Naive thymus-derived CD4-positive, alpha-beta T cell (primary cell): ENCODE measurements at regions not wholly inside any gene's neighbourhood (a gene's known extent, or its start where the extent isn't known, plus 50 kb on each side); places are given as distances from the start of the nearest gene placed in this dataset.

Experiments
- ATAC-seq: fragments of 150-1000 bp; cut with Tn5 transposase; 2 replicates; pipeline ENCODE4 v1.10.0; 2021; ENCODE audit warnings: mild to moderate bottlenecking, moderate library complexity
- CTCF ChIA-PET: fragments of 350-600 bp; sonication (Branson Sonifier 250); formaldehyde crosslinking; loops from one replicate; lab custom pipeline; 2021; ENCODE audit warnings: antibody characterized with exemption; lab: Charles Lee
- POLR2A ChIA-PET: fragments of 350-600 bp; sonication (Branson Sonifier 250); formaldehyde crosslinking; loops from one replicate; lab custom pipeline; 2021; ENCODE audit warnings: antibody characterized with exemption, inconsistent platforms; lab: Charles Lee
- DNase-seq, 9 donors: peaks; one replicate each; pipeline versions ENCODE4 v3.0.0 to v3.0.0-alpha.2; 2020 to 2022; ENCODE audit warnings: mixed read lengths in 1 of 9
- H3K27ac ChIP-seq: one replicate; pipeline ENCODE4 v1.7.0; 2013; ENCODE audit warnings: mild to moderate bottlenecking, low read depth, low read length, moderate library complexity
- H3K27me3 ChIP-seq, 2 donors: one replicate each; pipeline ENCODE4 v1.7.0; 2013; ENCODE audit warnings: low read length in 2 of 2, mild to moderate bottlenecking in 2 of 2, moderate library complexity in 2 of 2; ENCODE audit not compliant: control insufficient read depth in 2 of 2, insufficient read depth in 2 of 2
- H3K36me3 ChIP-seq, 3 experiments: 1 replicate in 2 of 3; 2 replicates in 1 of 3; pipeline ENCODE4 v1.7.0; 2013; ENCODE audit warnings: low read length in 3 of 3, mild to moderate bottlenecking in 3 of 3, moderate library complexity in 1 of 3; ENCODE audit not compliant: insufficient read depth in 3 of 3, control insufficient read depth in 2 of 3
- H3K4me1 ChIP-seq, 2 donors: one replicate each; pipeline ENCODE4 v1.7.0; 2013; ENCODE audit warnings: low read length in 2 of 2, mild to moderate bottlenecking in 2 of 2, moderate library complexity in 1 of 2; ENCODE audit not compliant: control insufficient read depth in 2 of 2, insufficient read depth in 2 of 2
- H3K4me3 ChIP-seq: 2 replicates; pipeline ENCODE4 v1.7.0; 2013; ENCODE audit warnings: mild to moderate bottlenecking, low read length
- H3K9me3 ChIP-seq, 3 experiments: 1 replicate in 2 of 3; 2 replicates in 1 of 3; pipeline ENCODE4 v1.7.0; 2013; ENCODE audit warnings: low read length in 3 of 3; ENCODE audit not compliant: control insufficient read depth in 2 of 3
- H3K27ac Mint-ChIP-seq, 9 donors: one replicate each; pipeline ENCODE4 v1.8.0; 2020 to 2022; ENCODE audit warnings: mixed read lengths in 9 of 9, mild to moderate bottlenecking in 8 of 9, moderate library complexity in 5 of 9, inconsistent platforms in 2 of 9
- H3K27me3 Mint-ChIP-seq, 5 donors: one replicate each; pipeline ENCODE4 v1.8.0; 2021 to 2022; ENCODE audit warnings: mixed read lengths in 5 of 5, mild to moderate bottlenecking in 1 of 5
- H3K36me3 Mint-ChIP-seq, 5 donors: one replicate each; pipeline ENCODE4 v1.8.0; 2020 to 2022; ENCODE audit warnings: mixed read lengths in 5 of 5, mild to moderate bottlenecking in 3 of 5, inconsistent platforms in 1 of 5
- H3K4me1 Mint-ChIP-seq, 7 donors: one replicate each; pipeline ENCODE4 v1.8.0; 2020 to 2022; ENCODE audit warnings: mixed read lengths in 7 of 7, mild to moderate bottlenecking in 3 of 7, inconsistent platforms in 1 of 7
- H3K4me3 Mint-ChIP-seq, 10 donors: one replicate each; pipeline ENCODE4 v1.8.0; 2020 to 2022; ENCODE audit warnings: mild to moderate bottlenecking in 10 of 10, mixed read lengths in 10 of 10, moderate library complexity in 6 of 10, inconsistent platforms in 2 of 10
- H3K9me3 Mint-ChIP-seq, 11 donors: one replicate each; pipeline ENCODE4 v1.8.0; 2020 to 2022; ENCODE audit warnings: mixed read lengths in 11 of 11, mild to moderate bottlenecking in 4 of 11, inconsistent platforms in 1 of 11, moderate library complexity in 1 of 11
- intact Hi-C, 2 donors: fragments of 100-400 bp; cut with micrococcal nuclease; formaldehyde crosslinking; loops; one replicate each; pipeline ENCODE4 v1.15.1; 2023

- H3K36me3 ChIP-seq: no peaks in the 10 kb centered on the region
- H3K4me3 Mint-ChIP-seq: no peak overlapping the region
- H3K27ac Mint-ChIP-seq: no peak overlapping the region
- H3K4me3 ChIP-seq: no peak overlapping the region
- CTCF ChIA-PET: no interaction called here
- no peaks in the 10 kb centered on the region for H3K9me3 ChIP-seq
- H3K4me1 Mint-ChIP-seq: peaks cover 0 to 4% (median 0%) of the 10 kb centered on the region in 7 donors
- H3K4me1 ChIP-seq: no peaks in the 10 kb centered on the region
- peaks cover 8 to 53% (median 35%) of the 10 kb centered on the region in 5 donors for H3K27me3 Mint-ChIP-seq
- intact Hi-C loops: no loop called here
- peaks cover 0 to 1% (median 0%) of the 10 kb centered on the region in 11 donors for H3K9me3 Mint-ChIP-seq
- POLR2A ChIA-PET: no interaction called here
- no peak for DNase-seq
- H3K36me3 Mint-ChIP-seq: peaks cover 0 to 3% (median 0%) of the 10 kb centered on the region in 5 donors
- ATAC-seq: no peak
- no peak overlapping the region for H3K27ac ChIP-seq
- H3K27me3 ChIP-seq: no peaks in the 10 kb centered on the region
Measured at GRCh38 chr5:133687212-133688061, 75.1 kb upstream of the FSTL4 start.

DNA sequence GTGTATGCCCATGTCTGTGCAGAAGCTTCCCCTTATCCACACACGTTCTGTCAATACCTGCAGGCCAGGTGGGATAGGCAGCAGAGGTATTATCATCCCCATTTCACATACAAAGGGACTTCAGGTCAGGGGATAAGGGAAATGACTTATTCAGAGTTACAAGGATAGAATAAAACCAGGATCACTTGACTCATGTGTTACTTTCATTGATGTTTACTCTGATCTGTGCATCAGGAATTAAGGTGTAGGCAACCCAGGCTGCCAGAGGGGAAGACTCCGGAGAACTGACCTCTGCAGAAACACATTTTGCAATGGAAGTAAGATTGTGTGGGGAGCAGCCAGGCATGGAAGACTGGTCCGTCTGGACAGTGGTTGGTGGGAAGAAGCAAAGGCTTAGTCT, 74.2 kb upstream of the FSTL4 start:
- Mint-ChIP-seq H3K27ac (no peak overlapping the region), H3K4me1 (peaks cover 0 to 4% (median 0%) of the 10 kb centered on the region in 7 donors), H3K9me3 (peaks cover 0 to 1% (median 0%) of the 10 kb centered on the region in 11 donors), H3K27me3 (peaks cover 7 to 44% (median 29%) of the 10 kb centered on the region in 5 donors), H3K36me3 (peaks cover 0 to 3% (median 0%) of the 10 kb centered on the region in 5 donors), H3K4me3 (no peak overlapping the region)
- ATAC-seq: no peak
- Histone ChIP-seq H3K36me3 (no peaks in the 10 kb centered on the region), H3K27ac (no peak overlapping the region), H3K27me3 (no peaks in the 10 kb centered on the region), H3K4me3 (no peak overlapping the region), H3K4me1 (no peaks in the 10 kb centered on the region), H3K9me3 (no peaks in the 10 kb centered on the region)
- ChIA-PET POLR2A (no interaction called here), CTCF (no interaction called here)
- intact Hi-C loops: no loop called here
- DNase-seq: no peak

- POLR2A ChIA-PET: no interaction called here
- H3K4me3 Mint-ChIP-seq: no peak overlapping the region
- H3K9me3 Mint-ChIP-seq: no peaks in the 10 kb centered on the region
Measured at GRCh38 chr5:133685402-133686018, 73.2 kb upstream of the FSTL4 start.

GRCh38 chr5:133683646-133684596, 71.6 kb upstream of the FSTL4 start:
- no peak overlapping the region for H3K27ac Mint-ChIP-seq
- H3K4me3 ChIP-seq: no peak overlapping the region
- ATAC-seq (no peak), DNase-seq (no peak)
- H3K36me3 Mint-ChIP-seq: peaks cover 0 to 3% (median 0%) of the 10 kb centered on the region in 5 donors
- no peaks in the 10 kb centered on the region for H3K27me3 ChIP-seq
- peaks cover 0 to under 1% (median 0%) of the 10 kb centered on the region in 7 donors for H3K4me1 Mint-ChIP-seq
- intact Hi-C loops: no loop called here
- CTCF ChIA-PET: no interaction called here
- POLR2A ChIA-PET: no interaction called here
- peaks cover 2 to 22% (median 20%) of the 10 kb centered on the region in 5 donors for H3K27me3 Mint-ChIP-seq
- no peaks in the 10 kb centered on the region for H3K9me3 Mint-ChIP-seq
- no peaks in the 10 kb centered on the region for H3K36me3 ChIP-seq
- no peak overlapping the region for H3K27ac ChIP-seq
- no peak overlapping the region for H3K4me3 Mint-ChIP-seq
- no peaks in the 10 kb centered on the region for H3K9me3 ChIP-seq
- H3K4me1 ChIP-seq: no peaks in the 10 kb centered on the region

More at GRCh38 chr5:133685402-133686018, 73.2 kb upstream of the FSTL4 start:
- Mint-ChIP-seq H3K27ac (no peak overlapping the region), H3K27me3 (peaks cover 7 to 35% (median 29%) of the 10 kb centered on the region in 5 donors), H3K4me1 (peaks cover 0 to 4% (median 0%) of the 10 kb centered on the region in 7 donors), H3K36me3 (peaks cover 0 to 3% (median 0%) of the 10 kb centered on the region in 5 donors)
- intact Hi-C loops: no loop called here
- CTCF ChIA-PET: no interaction called here
- no peak overlapping the region for H3K27ac ChIP-seq
- no peak for DNase-seq
- no peak overlapping the region for H3K4me3 ChIP-seq
- no peaks in the 10 kb centered on the region for H3K4me1 ChIP-seq
- no peaks in the 10 kb centered on the region for H3K27me3 ChIP-seq
- ATAC-seq: no peak
- H3K9me3 ChIP-seq: no peaks in the 10 kb centered on the region
- H3K36me3 ChIP-seq: no peaks in the 10 kb centered on the region

GRCh38 chr5:133682451-133682850, 70.1 kb upstream of the FSTL4 start:
- H3K36me3 ChIP-seq: no peaks in the 10 kb centered on the region
- ATAC-seq (no peak), DNase-seq (no peak)
- no peak overlapping the region for H3K27ac ChIP-seq
- no peaks in the 10 kb centered on the region for H3K4me1 Mint-ChIP-seq
- H3K4me1 ChIP-seq: no peaks in the 10 kb centered on the region
- no peaks in the 10 kb centered on the region for H3K27me3 ChIP-seq
- no peak overlapping the region for H3K4me3 ChIP-seq
- no peak overlapping the region for H3K27ac Mint-ChIP-seq
- H3K4me3 Mint-ChIP-seq: no peak overlapping the region
- no peaks in the 10 kb centered on the region for H3K9me3 ChIP-seq
- peaks cover 0 to 3% (median 0%) of the 10 kb centered on the region in 5 donors for H3K36me3 Mint-ChIP-seq
- ChIA-PET CTCF (no interaction called here), POLR2A (no interaction called here)
- H3K27me3 Mint-ChIP-seq: peaks cover 6 to 21% (median 16%) of the 10 kb centered on the region in 5 donors
- intact Hi-C loops: no loop called here
- H3K9me3 Mint-ChIP-seq: no peaks in the 10 kb centered on the region

GRCh38 chr5:133681896-133682295, 69.6 kb upstream of the FSTL4 start:
- no peak overlapping the region for H3K27ac Mint-ChIP-seq
- peaks cover 0 to 3% (median 0%) of the 10 kb centered on the region in 5 donors for H3K36me3 Mint-ChIP-seq
- ChIA-PET POLR2A (no interaction called here), CTCF (no interaction called here)
- intact Hi-C loops: no loop called here
- no peaks in the 10 kb centered on the region for H3K4me1 Mint-ChIP-seq
- H3K9me3 Mint-ChIP-seq: no peaks in the 10 kb centered on the region
- no peak overlapping the region for H3K27ac ChIP-seq
- no peak overlapping the region for H3K4me3 ChIP-seq
- H3K4me1 ChIP-seq: no peaks in the 10 kb centered on the region
- no peaks in the 10 kb centered on the region for H3K27me3 ChIP-seq
- DNase-seq: no peak
- H3K36me3 ChIP-seq: no peaks in the 10 kb centered on the region
- peaks cover 6 to 16% (median 12%) of the 10 kb centered on the region in 5 donors for H3K27me3 Mint-ChIP-seq
- no peak overlapping the region for H3K4me3 Mint-ChIP-seq
- no peaks in the 10 kb centered on the region for H3K9me3 ChIP-seq
- ATAC-seq: no peak
